GM06990 (cell line): ENCODE measurements at regions not wholly inside any gene's neighbourhood (a gene's known extent, or its start where the extent isn't known, plus 50 kb on each side); places are given as distances from the start of the nearest gene placed in this dataset.

Experiments used
- DNase-seq: peaks from one replicate; pipeline ENCODE4 v3.0.0-alpha.2; 2011; ENCODE audit not compliant: insufficient read length; ENCODE audit errors: extremely low read depth
- H3K27me3 ChIP-seq: replicated peaks from 2 replicates; pipeline ENCODE4 v1.6.0; 2011; ENCODE audit warnings: low read length; ENCODE audit not compliant: control insufficient read depth, insufficient read depth
- H3K36me3 ChIP-seq: 2 replicates; pipeline ENCODE4 v1.5.1; 2011; ENCODE audit warnings: low read length; ENCODE audit not compliant: control insufficient read depth, insufficient read depth
- H3K4me3 ChIP-seq: replicated peaks from 2 replicates; pipeline ENCODE4 v1.5.1; 2011; ENCODE audit warnings: low read depth, mild to moderate bottlenecking, control low read depth, low read length
- TF ChIP-seq, protein P1 (sequence below): IDR thresholded peaks from 2 replicates; pipeline ENCODE4 v1.5.1; 2011; ENCODE audit warnings: low read length, control low read depth, mild to moderate bottlenecking, inconsistent platforms; ENCODE audit not compliant: insufficient read depth, poor library complexity, severe bottlenecking

DNA sequence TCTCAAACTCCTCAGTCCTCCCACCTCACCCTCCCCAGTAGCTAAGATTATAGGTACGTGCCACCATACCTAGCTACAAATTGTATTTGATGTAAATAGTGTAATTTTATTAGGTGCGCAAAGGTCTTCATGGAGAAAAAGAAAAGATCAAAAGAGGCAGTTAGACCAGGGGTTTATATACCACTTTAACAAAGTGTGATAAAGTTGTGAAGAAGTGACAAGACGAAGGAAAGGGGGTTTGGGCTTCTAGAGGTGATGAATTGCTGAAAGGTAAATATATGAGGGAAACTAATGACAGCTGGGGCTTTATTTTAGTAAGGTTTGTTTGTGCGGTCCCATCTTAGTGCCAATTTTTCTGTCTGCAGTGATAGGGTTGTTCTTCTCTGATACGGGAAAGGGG, 105.3 kb downstream of the CD24 start:
- no peaks in the 10 kb centered on the region for H3K36me3 ChIP-seq
- TF ChIP-seq, protein P1, sequence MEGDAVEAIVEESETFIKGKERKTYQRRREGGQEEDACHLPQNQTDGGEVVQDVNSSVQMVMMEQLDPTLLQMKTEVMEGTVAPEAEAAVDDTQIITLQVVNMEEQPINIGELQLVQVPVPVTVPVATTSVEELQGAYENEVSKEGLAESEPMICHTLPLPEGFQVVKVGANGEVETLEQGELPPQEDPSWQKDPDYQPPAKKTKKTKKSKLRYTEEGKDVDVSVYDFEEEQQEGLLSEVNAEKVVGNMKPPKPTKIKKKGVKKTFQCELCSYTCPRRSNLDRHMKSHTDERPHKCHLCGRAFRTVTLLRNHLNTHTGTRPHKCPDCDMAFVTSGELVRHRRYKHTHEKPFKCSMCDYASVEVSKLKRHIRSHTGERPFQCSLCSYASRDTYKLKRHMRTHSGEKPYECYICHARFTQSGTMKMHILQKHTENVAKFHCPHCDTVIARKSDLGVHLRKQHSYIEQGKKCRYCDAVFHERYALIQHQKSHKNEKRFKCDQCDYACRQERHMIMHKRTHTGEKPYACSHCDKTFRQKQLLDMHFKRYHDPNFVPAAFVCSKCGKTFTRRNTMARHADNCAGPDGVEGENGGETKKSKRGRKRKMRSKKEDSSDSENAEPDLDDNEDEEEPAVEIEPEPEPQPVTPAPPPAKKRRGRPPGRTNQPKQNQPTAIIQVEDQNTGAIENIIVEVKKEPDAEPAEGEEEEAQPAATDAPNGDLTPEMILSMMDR, result no peak
- H3K4me3 ChIP-seq, result no peak overlapping the region
- no peak for DNase-seq
- no peaks in the 10 kb centered on the region for H3K27me3 ChIP-seq

DNA sequence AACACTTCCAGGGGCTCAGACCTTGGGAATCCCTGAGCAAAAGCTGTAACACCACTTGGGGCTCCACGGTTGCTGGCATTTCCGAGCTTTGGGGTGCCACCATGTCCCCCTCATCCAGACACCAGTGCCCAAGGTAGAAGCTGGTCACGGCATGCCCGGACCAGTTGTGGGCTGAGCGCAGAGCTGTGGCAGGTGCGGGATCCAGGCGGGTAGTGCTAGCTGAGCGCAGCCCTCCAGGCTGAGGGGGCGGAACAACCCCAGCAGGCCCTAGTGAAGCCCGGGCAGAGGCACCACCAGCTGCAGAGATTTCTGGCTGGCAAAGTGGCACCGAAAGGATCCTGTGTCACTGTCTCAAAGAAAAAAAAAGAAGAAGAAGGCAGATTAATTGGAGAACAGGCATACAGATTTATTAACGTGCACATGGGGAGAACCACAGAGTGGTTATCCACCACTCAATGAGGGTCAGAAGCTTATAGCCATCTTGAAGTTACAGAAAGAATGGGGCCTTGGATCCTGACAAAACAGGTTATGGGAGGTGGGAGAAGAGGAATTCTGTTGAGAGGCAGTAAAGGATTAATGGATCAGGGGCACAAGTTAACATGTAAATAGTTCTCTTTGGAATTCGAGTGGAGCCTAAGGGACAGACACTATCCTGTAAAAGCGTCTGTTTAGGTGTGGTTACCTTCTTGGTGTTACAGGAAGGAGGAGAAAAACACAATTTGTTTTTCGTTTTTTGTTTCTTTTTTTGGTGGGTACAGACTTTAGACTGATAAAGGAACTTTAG, 107.5 kb downstream of the CD24 start:
- Histone ChIP-seq H3K27me3 (no peaks in the 10 kb centered on the region), H3K36me3 (no peaks in the 10 kb centered on the region), H3K4me3 (no peak overlapping the region)
- no peak for DNase-seq
- TF ChIP-seq, protein P1, result no peak

DNA sequence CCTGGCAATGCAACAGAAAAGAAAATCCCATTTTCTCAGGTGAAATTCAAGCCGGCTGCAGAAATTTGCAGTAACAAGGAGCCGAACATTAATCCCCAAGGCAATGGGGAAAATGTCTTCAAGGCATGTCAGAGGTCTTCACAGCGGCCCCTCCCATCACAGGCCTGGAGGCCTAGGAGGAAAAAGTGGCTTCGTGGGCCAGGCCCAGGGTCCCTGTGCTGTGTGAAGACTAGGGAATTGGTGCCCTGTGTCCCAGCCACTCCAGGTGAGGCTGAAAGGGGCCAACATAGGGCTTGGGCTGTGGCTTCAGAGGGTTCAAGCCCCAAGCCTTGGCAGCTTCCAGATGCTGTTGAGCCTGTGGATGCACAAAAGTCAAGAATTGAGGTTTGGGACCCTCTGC, 111.7 kb downstream of the CD24 start:
- DNase-seq, result no peak
- no peaks in the 10 kb centered on the region for H3K36me3 ChIP-seq
- H3K4me3 ChIP-seq, result no peak overlapping the region
- TF ChIP-seq, protein P1, result no peak
- H3K27me3 ChIP-seq, result no peaks in the 10 kb centered on the region

DNA sequence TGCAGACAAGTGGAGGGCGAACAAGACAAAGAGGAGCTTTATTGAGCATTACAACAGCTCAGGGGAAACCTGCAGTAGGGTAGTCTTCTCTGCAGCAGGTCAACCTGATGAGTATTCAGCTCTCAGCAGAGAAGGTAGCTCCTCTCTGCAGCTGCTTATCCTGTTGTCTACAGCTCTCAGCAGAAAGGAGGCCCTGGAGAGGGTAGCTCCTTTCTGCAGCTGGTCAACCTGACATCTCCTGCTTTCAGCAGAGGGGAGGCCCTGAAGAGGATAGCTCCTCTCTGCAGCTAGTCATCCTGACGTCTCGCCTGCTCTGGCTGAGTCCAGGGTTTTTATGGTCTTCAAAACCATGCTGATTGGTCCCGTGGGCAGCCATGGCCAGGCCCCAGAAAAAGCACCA, 113.6 kb downstream of the CD24 start:
- H3K36me3 ChIP-seq, result no peaks in the 10 kb centered on the region
- TF ChIP-seq, protein P1, result no peak
- H3K27me3 ChIP-seq, result no peaks in the 10 kb centered on the region
- DNase-seq, result no peak
- H3K4me3 ChIP-seq, result no peak overlapping the region

DNA sequence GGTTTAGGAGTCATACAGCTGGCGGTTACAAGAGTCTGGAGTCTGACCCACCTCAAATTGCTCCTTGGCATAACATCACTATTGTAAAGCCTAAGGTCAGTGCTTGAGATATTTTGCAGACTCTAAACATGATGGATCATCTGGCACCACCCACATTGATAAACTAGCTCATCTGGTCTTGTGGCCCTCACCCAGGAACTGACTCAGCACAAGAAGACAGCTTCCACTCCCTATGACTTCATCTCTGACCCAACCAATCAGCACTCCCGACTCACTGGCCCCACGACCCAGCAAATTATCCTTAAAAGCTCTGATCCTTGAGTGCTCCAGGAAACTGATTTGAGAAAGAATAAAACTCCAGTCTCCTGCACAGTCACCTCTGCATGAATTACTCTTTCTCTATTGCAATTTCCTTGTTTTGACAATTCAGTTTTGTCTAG, 115.9 kb downstream of the CD24 start:
- Histone ChIP-seq H3K27me3 (no peaks in the 10 kb centered on the region), H3K36me3 (no peaks in the 10 kb centered on the region), H3K4me3 (no peak overlapping the region)
- DNase-seq, result no peak
- TF ChIP-seq, protein P1, result no peak
